IMR-90 (cell line): ENCODE measurements at regions not wholly inside any gene's neighbourhood (a gene's known extent, or its start where the extent isn't known, plus 50 kb on each side); places are given as distances from the start of the nearest gene placed in this dataset.

Experiments used
- ATAC-seq: fragments of 200-7000 bp; cut with Tn5 transposase; 2 replicates; pipeline ENCODE4 v1.9.1; 2020; ENCODE audit warnings: low read depth, mild to moderate bottlenecking, moderate library complexity
- BruUV-seq: library from RNA; stranded (reverse); fragments of 400-500 nt; replicated peaks from 2 replicates; lab custom pipeline; 2021; lab: Mats Ljungman, UMichigan
- CTCF ChIA-PET: fragments of 300-600 bp; formaldehyde crosslinking; extraction: SDS; loops from one replicate; lab custom pipeline; 2021; ENCODE audit warnings: antibody characterized with exemption; lab: Yijun Ruan, JAX
- POLR2A ChIA-PET: fragments of 300-600 bp; sonication (Branson Sonifier 250); formaldehyde crosslinking; loops from one replicate; lab custom pipeline; 2022; ENCODE audit warnings: antibody characterized with exemption; ENCODE audit not compliant: unreplicated experiment; lab: Charles Lee
- DNase-seq: peaks from one replicate; pipeline ENCODE4 v3.0.0; 2013
- H2AFZ ChIP-seq: replicated peaks from 2 replicates; pipeline ENCODE3; 2013; ENCODE audit warnings: low read length, mild to moderate bottlenecking; ENCODE audit not compliant: poor library complexity
- H2AK5ac ChIP-seq: 2 replicates; pipeline ENCODE4 v1.6.1; 2013; ENCODE audit warnings: low read depth, low read length, inconsistent platforms
- H2AK9ac ChIP-seq: replicated peaks from 2 replicates; pipeline ENCODE3; 2013; ENCODE audit warnings: mild to moderate bottlenecking, low read depth, low read length, moderate library complexity; ENCODE audit not compliant: poor library complexity
- H2BK120ac ChIP-seq: 2 replicates; pipeline ENCODE4 v1.6.1; 2013; ENCODE audit warnings: low read depth, low read length, inconsistent platforms
- H2BK15ac ChIP-seq: 3 replicates; pipeline ENCODE4 v1.6.1; 2013; ENCODE audit warnings: low read depth, low read length, inconsistent platforms
- H2BK20ac ChIP-seq: 2 replicates; pipeline ENCODE4 v1.6.1; 2013; ENCODE audit warnings: low read depth, mild to moderate bottlenecking, inconsistent platforms, low read length, moderate library complexity
- H2BK5ac ChIP-seq: 2 replicates; pipeline ENCODE4 v1.6.1; 2013; ENCODE audit warnings: mild to moderate bottlenecking, low read depth, low read length, inconsistent platforms; ENCODE audit not compliant: poor library complexity, severe bottlenecking
- H3K14ac ChIP-seq: replicated peaks from 2 replicates; pipeline ENCODE4 v1.6.1; 2013; ENCODE audit warnings: low read depth, low read length, inconsistent platforms
- H3K18ac ChIP-seq: 2 replicates; pipeline ENCODE4 v1.6.1; 2013; ENCODE audit warnings: low read depth, low read length, control low read depth
- H3K23ac ChIP-seq: 2 replicates; pipeline ENCODE4 v1.6.1; 2013; ENCODE audit warnings: low read depth, low read length, inconsistent platforms
- H3K27ac ChIP-seq: 2 replicates; pipeline ENCODE4 v1.5.1; 2013; ENCODE audit warnings: mild to moderate bottlenecking, control low read depth, low read length; ENCODE audit not compliant: insufficient read depth
- H3K27me3 ChIP-seq: 2 replicates; pipeline ENCODE4 v1.6.1; 2013; ENCODE audit warnings: low read length; ENCODE audit not compliant: control insufficient read depth, insufficient read depth
- H3K36me3 ChIP-seq: 2 replicates; pipeline ENCODE4 v1.6.1; 2013; ENCODE audit warnings: low read length, mixed read lengths; ENCODE audit not compliant: control insufficient read depth, insufficient read depth
- H3K4ac ChIP-seq: 2 replicates; pipeline ENCODE4 v1.6.1; 2013; ENCODE audit warnings: low read depth, low read length, inconsistent platforms
- H3K4me1 ChIP-seq: 2 replicates; pipeline ENCODE4 v1.6.1; 2013; ENCODE audit warnings: low read length, mixed read lengths; ENCODE audit not compliant: control insufficient read depth, insufficient read depth
- H3K4me2 ChIP-seq: 2 replicates; pipeline ENCODE4 v1.6.1; 2013; ENCODE audit warnings: low read depth, mild to moderate bottlenecking, control low read depth, low read length, moderate library complexity
- H3K4me3 ChIP-seq: 2 replicates; pipeline ENCODE4 v1.5.1; 2013; ENCODE audit warnings: low read depth, mild to moderate bottlenecking, control low read depth, low read length, moderate library complexity; ENCODE audit not compliant: insufficient read depth
- H3K56ac ChIP-seq: 2 replicates; pipeline ENCODE4 v1.6.1; 2013; ENCODE audit warnings: low read length, inconsistent platforms; ENCODE audit not compliant: insufficient read depth; ENCODE audit errors: extremely low read depth
- H3K79me1 ChIP-seq, 2 experiments: 2 replicates each; pipeline ENCODE4 v1.6.1; 2013; ENCODE audit warnings: low read length in 2 of 2, inconsistent platforms in 1 of 2, low read depth in 1 of 2
- H3K9ac ChIP-seq: 2 replicates; pipeline ENCODE4 v1.6.1; 2013; ENCODE audit warnings: low read depth, low read length, control low read depth
- H3K9me1 ChIP-seq: 2 replicates; pipeline ENCODE4 v1.6.1; 2013; ENCODE audit warnings: low read length, inconsistent platforms; ENCODE audit not compliant: insufficient read depth
- H3K9me3 ChIP-seq: 2 replicates; pipeline ENCODE4 v1.6.1; 2013; ENCODE audit warnings: low read length; ENCODE audit not compliant: control insufficient read depth, insufficient read depth
- H4K20me1 ChIP-seq: 2 replicates; pipeline ENCODE4 v1.6.1; 2013; ENCODE audit warnings: low read length, inconsistent platforms; ENCODE audit not compliant: insufficient read depth
- H4K5ac ChIP-seq: 2 replicates; pipeline ENCODE4 v1.6.1; 2013; ENCODE audit warnings: mild to moderate bottlenecking, low read depth, low read length, control low read depth
- H4K8ac ChIP-seq, 2 experiments: 2 replicates each; pipeline ENCODE4 v1.6.1; 2013; ENCODE audit warnings: low read depth in 2 of 2, low read length in 2 of 2, control low read depth in 1 of 2, inconsistent platforms in 1 of 2
- H4K91ac ChIP-seq: 2 replicates; pipeline ENCODE4 v1.6.1; 2013; ENCODE audit warnings: low read depth, low read length, inconsistent platforms; ENCODE audit not compliant: insufficient read depth
- BHLHE40 ChIP-seq: fragments of 150-350 bp; IDR thresholded peaks from 2 replicates; pipeline ENCODE4 v1.6.1; 2016; ENCODE audit warnings: mild to moderate bottlenecking, low read depth, low read length
- CEBPB ChIP-seq: IDR thresholded peaks from 2 replicates; pipeline ENCODE4 v1.6.1; 2012; ENCODE audit warnings: low read depth, low read length, improper control_type of control experiment
- CHD1 ChIP-seq: IDR thresholded peaks from 2 replicates; pipeline ENCODE4 v1.6.1; 2012; ENCODE audit warnings: low read depth, low read length, improper control_type of control experiment
- CTCF ChIP-seq: conservative IDR thresholded peaks from 2 replicates; pipeline ENCODE4 v1.5.1; 2012; ENCODE audit warnings: mild to moderate bottlenecking, low read depth, low read length, improper control_type of control experiment
- ELK1 ChIP-seq: fragments of 150-350 bp; IDR thresholded peaks from 2 replicates; pipeline ENCODE4 v1.6.1; 2016; ENCODE audit warnings: low read depth, mild to moderate bottlenecking, low read length, moderate library complexity, borderline replicate concordance
- FOS ChIP-seq: fragments of 150-350 bp; IDR thresholded peaks from 2 replicates; pipeline ENCODE4 v1.6.1; 2016; ENCODE audit warnings: low read depth, low read length
- MAFK ChIP-seq: IDR thresholded peaks from 2 replicates; pipeline ENCODE4 v1.6.1; 2012; ENCODE audit warnings: low read depth, low read length, improper control_type of control experiment
- MAZ ChIP-seq: IDR thresholded peaks from 2 replicates; pipeline ENCODE4 v1.6.1; 2012; ENCODE audit warnings: low read depth, mild to moderate bottlenecking, low read length, improper control_type of control experiment, moderate library complexity, borderline replicate concordance
- MXI1 ChIP-seq: IDR thresholded peaks from 2 replicates; pipeline ENCODE4 v1.6.1; 2012; ENCODE audit warnings: low read depth, mild to moderate bottlenecking, low read length, moderate library complexity, borderline replicate concordance
- NFE2L2 ChIP-seq: fragments of 150-350 bp; IDR thresholded peaks from 2 replicates; pipeline ENCODE4 v1.6.1; 2016; ENCODE audit warnings: low read depth, mild to moderate bottlenecking, low read length
- POLR2A ChIP-seq: IDR thresholded peaks from 2 replicates; pipeline ENCODE4 v1.6.1; 2012; ENCODE audit warnings: mild to moderate bottlenecking, low read depth, low read length
- RAD21 ChIP-seq: IDR thresholded peaks from 2 replicates; pipeline ENCODE4 v1.6.1; 2012; ENCODE audit warnings: low read length, improper control_type of control experiment
- RCOR1 ChIP-seq: IDR thresholded peaks from 2 replicates; pipeline ENCODE4 v1.6.1; 2012; ENCODE audit warnings: mild to moderate bottlenecking, low read length, improper control_type of control experiment; ENCODE audit not compliant: insufficient replicate concordance
- RFX5 ChIP-seq: IDR thresholded peaks from 2 replicates; pipeline ENCODE4 v1.8.0; 2012; ENCODE audit warnings: low read depth, mild to moderate bottlenecking, low read length, moderate library complexity
- SMC3 ChIP-seq: fragments of 150-350 bp; IDR thresholded peaks from 2 replicates; pipeline ENCODE4 v1.6.1; 2016; ENCODE audit warnings: low read depth, mild to moderate bottlenecking, antibody characterized with exemption, low read length, moderate library complexity
- USF2 ChIP-seq: fragments of 150-350 bp; IDR thresholded peaks from 2 replicates; pipeline ENCODE4 v1.6.1; 2017; ENCODE audit warnings: mild to moderate bottlenecking, antibody characterized with exemption, low read length, low read depth
- WGBS, 2 experiments: methylation state at CpG; one replicate each; pipeline versions ENCODE4 v1.1.5 to v1.1.7; 2013; ENCODE audit warnings: missing lambda C conversion rate in 2 of 2; ENCODE audit not compliant: insufficient read length in 1 of 2; ENCODE audit errors: extremely low coverage in 2 of 2; 5-methylcytosine and 5-hydroxymethylcytosine counted together
- dilution Hi-C: fragments of 300-500 bp; cut with HindIII; formaldehyde crosslinking; loops from one replicate; pipeline ENCODE4 v1.14.3; 2018; ENCODE audit warnings: low sequenced_read_pairs; ENCODE audit not compliant: unreplicated experiment
- in situ Hi-C: fragments of 300-500 bp; cut with MboI; formaldehyde crosslinking; loops from 3 replicates; pipeline ENCODE4 v1.14.3; 2019; ENCODE audit warnings: low sequenced_read_pairs, inconsistent platforms, mixed read lengths
- intact Hi-C: fragments of 100-400 bp; cut with micrococcal nuclease; formaldehyde crosslinking; loops from 2 replicates; pipeline ENCODE4 v1.10.0; 2022

- Histone ChIP-seq H3K4me3 (no peak overlapping the region), H3K4ac (no peak overlapping the region), H2BK120ac (no peak overlapping the region), H3K23ac (no peak overlapping the region), H2BK5ac (no peak overlapping the region), H4K8ac (no peak overlapping the region), H3K56ac (no peak overlapping the region), H2BK20ac (no peak overlapping the region), H3K9me1 (no peaks in the 10 kb centered on the region), H2AK5ac (no peak overlapping the region), H3K36me3 (no peaks in the 10 kb centered on the region), H3K27me3 (no peaks in the 10 kb centered on the region), H4K20me1 (no peaks in the 10 kb centered on the region), H3K4me2 (no peak overlapping the region), H2AK9ac (no peak overlapping the region), H3K4me1 (no peaks in the 10 kb centered on the region), H3K27ac (no peak overlapping the region), H4K5ac (no peak overlapping the region), H3K9me3 (no peaks in the 10 kb centered on the region), H3K18ac (no peak overlapping the region), H2AFZ (no peak overlapping the region), H3K79me1 (no peaks in the 10 kb centered on the region), H4K91ac (no peak overlapping the region), H2BK15ac (no peak overlapping the region), H3K14ac (no peak overlapping the region), H3K9ac (no peak overlapping the region)
- WGBS, 2 experiments = no CpG with 5 or more reads among the region's 2 CpGs
- no peak for ATAC-seq
- no peak for TF ChIP-seq BHLHE40
- TF ChIP-seq POLR2A = no peak
- TF ChIP-seq RFX5 = no peak
- TF ChIP-seq SMC3 = no peak
- TF ChIP-seq USF2 = no peak
- TF ChIP-seq MAFK = no peak
- TF ChIP-seq MXI1 = no peak
- no peak for TF ChIP-seq CTCF
- no peak for TF ChIP-seq FOS
- no peak for TF ChIP-seq MAZ
- no peak for TF ChIP-seq CEBPB
- no peak for TF ChIP-seq NFE2L2
- TF ChIP-seq RAD21 = no peak
- TF ChIP-seq CHD1 = no peak
- TF ChIP-seq RCOR1 = no peak
- no peak for TF ChIP-seq ELK1
- CTCF ChIA-PET = no interaction called here
- dilution Hi-C loops (no loop called here), in situ Hi-C loops (no loop called here), intact Hi-C loops (no loop called here)
- POLR2A ChIA-PET = no interaction called here
- DNase-seq = no peak
- BruUV-seq = no TSS peak
Observed at GRCh38 chr2:122261911-122262310, 506.5 kb downstream of the TSN start.
